ENCODE measurements at regions not wholly inside any gene's neighbourhood (a gene's known extent, or its start where the extent isn't known, plus 50 kb on each side); places are given as distances from the start of the nearest gene placed in this dataset.
"Not testable (repeated sequence)": the region's sequence is repeated elsewhere in the genome, so short reads cannot be mapped to it uniquely, and the experiment has no call there.

GRCh38 chr14:87430810-87431209 lies 562.2 kb downstream of the GALC start:
- no peak for DNase-seq (ENCODE audit: low read depth)

GRCh38 chr14:87430214-87430613 lies 562.8 kb downstream of the GALC start:
- no peak for DNase-seq (ENCODE audit: low read depth)

GRCh38 chr14:87419925-87420324 lies 573.1 kb downstream of the GALC start:
- no peak for DNase-seq (ENCODE audit: low read depth)

GRCh38 chr14:87411370-87411769 lies 581.6 kb downstream of the GALC start:
- DNase-seq (ENCODE audit: low read depth) = no peak

- no peak for DNase-seq (ENCODE audit: low read depth)
Measured at GRCh38 chr14:87409393-87409792, 583.6 kb downstream of the GALC start.

GRCh38 chr14:87407344-87407743 lies 585.6 kb downstream of the GALC start:
- no peak for DNase-seq (ENCODE audit: low read depth)

GRCh38 chr14:87405563-87405962 lies 587.4 kb downstream of the GALC start:
- no peak for DNase-seq (ENCODE audit: low read depth)

- no peak for DNase-seq (ENCODE audit: low read depth)
Measured at GRCh38 chr14:87397499-87397898, 595.5 kb downstream of the GALC start.

- DNase-seq (ENCODE audit: low read depth) = no peak
Measured at GRCh38 chr14:87391066-87391465, 601.9 kb downstream of the GALC start.

GRCh38 chr14:87388946-87389345 lies 604.0 kb downstream of the GALC start:
- DNase-seq (ENCODE audit: low read depth) = no peak

- no peak for DNase-seq (ENCODE audit: low read depth)
Measured at GRCh38 chr14:87387806-87388205, 605.2 kb downstream of the GALC start.

GRCh38 chr14:87386524-87386923 lies 606.5 kb downstream of the GALC start:
- DNase-seq (ENCODE audit: low read depth) = no peak

GRCh38 chr14:87380054-87380453 lies 612.9 kb downstream of the GALC start:
- no peak for DNase-seq (ENCODE audit: low read depth)

- DNase-seq (ENCODE audit: low read depth) = no peak
Measured at GRCh38 chr14:87368751-87369150, 624.2 kb downstream of the GALC start.

GRCh38 chr14:87360246-87360645 lies 632.7 kb downstream of the GALC start:
- DNase-seq (ENCODE audit: low read depth) = not testable (repeated sequence)

- no peak for DNase-seq (ENCODE audit: low read depth)
Measured at GRCh38 chr14:87351007-87351406, 642.0 kb downstream of the GALC start.

- no peak for DNase-seq (ENCODE audit: low read depth)
Measured at GRCh38 chr14:87349921-87350320, 643.1 kb downstream of the GALC start.

- DNase-seq (ENCODE audit: low read depth) = no peak
Measured at GRCh38 chr14:87343652-87344051, 649.3 kb downstream of the GALC start.

- no peak for DNase-seq (ENCODE audit: low read depth)
Measured at GRCh38 chr14:87334997-87335685, 657.8 kb downstream of the GALC start.

GRCh38 chr14:87331991-87332390 lies 661.0 kb downstream of the GALC start:
- no peak for DNase-seq (ENCODE audit: low read depth)

GRCh38 chr14:87325741-87326140 lies 667.2 kb downstream of the GALC start:
- DNase-seq (ENCODE audit: low read depth) = no peak

- no peak for DNase-seq (ENCODE audit: low read depth)
Measured at GRCh38 chr14:87323191-87323590, 669.8 kb downstream of the GALC start.

GRCh38 chr14:87321548-87321947 lies 671.4 kb downstream of the GALC start:
- no peak for DNase-seq (ENCODE audit: low read depth)

- DNase-seq (ENCODE audit: low read depth) = no peak
Measured at GRCh38 chr14:87312894-87313205, 680.1 kb downstream of the GALC start.

Data from RPMI7951 (cell line).